IMR-90 (cell line): ENCODE measurements at regions not wholly inside any gene's neighbourhood (a gene's known extent, or its start where the extent isn't known, plus 50 kb on each side); places are given as distances from the start of the nearest gene placed in this dataset.

ENCODE experiments used
- BHLHE40 ChIP-seq: fragments of 150-350 bp; IDR thresholded peaks from 2 replicates; pipeline ENCODE4 v1.6.1; 2016; ENCODE audit warnings: mild to moderate bottlenecking, low read depth, low read length
- CEBPB ChIP-seq: IDR thresholded peaks from 2 replicates; pipeline ENCODE4 v1.6.1; 2012; ENCODE audit warnings: low read depth, low read length, improper control_type of control experiment
- CHD1 ChIP-seq: IDR thresholded peaks from 2 replicates; pipeline ENCODE4 v1.6.1; 2012; ENCODE audit warnings: low read depth, low read length, improper control_type of control experiment
- CTCF ChIP-seq: conservative IDR thresholded peaks from 2 replicates; pipeline ENCODE4 v1.5.1; 2012; ENCODE audit warnings: mild to moderate bottlenecking, low read depth, low read length, improper control_type of control experiment
- ELK1 ChIP-seq: fragments of 150-350 bp; IDR thresholded peaks from 2 replicates; pipeline ENCODE4 v1.6.1; 2016; ENCODE audit warnings: low read depth, mild to moderate bottlenecking, low read length, moderate library complexity, borderline replicate concordance
- FOS ChIP-seq: fragments of 150-350 bp; IDR thresholded peaks from 2 replicates; pipeline ENCODE4 v1.6.1; 2016; ENCODE audit warnings: low read depth, low read length
- MAZ ChIP-seq: IDR thresholded peaks from 2 replicates; pipeline ENCODE4 v1.6.1; 2012; ENCODE audit warnings: low read depth, mild to moderate bottlenecking, low read length, improper control_type of control experiment, moderate library complexity, borderline replicate concordance
- MXI1 ChIP-seq: IDR thresholded peaks from 2 replicates; pipeline ENCODE4 v1.6.1; 2012; ENCODE audit warnings: low read depth, mild to moderate bottlenecking, low read length, moderate library complexity, borderline replicate concordance
- NFE2L2 ChIP-seq: fragments of 150-350 bp; IDR thresholded peaks from 2 replicates; pipeline ENCODE4 v1.6.1; 2016; ENCODE audit warnings: low read depth, mild to moderate bottlenecking, low read length
- POLR2A ChIP-seq: IDR thresholded peaks from 2 replicates; pipeline ENCODE4 v1.6.1; 2012; ENCODE audit warnings: mild to moderate bottlenecking, low read depth, low read length
- RCOR1 ChIP-seq: IDR thresholded peaks from 2 replicates; pipeline ENCODE4 v1.6.1; 2012; ENCODE audit warnings: mild to moderate bottlenecking, low read length, improper control_type of control experiment; ENCODE audit not compliant: insufficient replicate concordance
- SMC3 ChIP-seq: fragments of 150-350 bp; IDR thresholded peaks from 2 replicates; pipeline ENCODE4 v1.6.1; 2016; ENCODE audit warnings: low read depth, mild to moderate bottlenecking, antibody characterized with exemption, low read length, moderate library complexity
- USF2 ChIP-seq: fragments of 150-350 bp; IDR thresholded peaks from 2 replicates; pipeline ENCODE4 v1.6.1; 2017; ENCODE audit warnings: mild to moderate bottlenecking, antibody characterized with exemption, low read length, low read depth

GRCh38 chr15:62495670-62496614 is 330.9 kb upstream of the C2CD4B start:
- TF ChIP-seq CTCF (no peak), POLR2A (no peak), MXI1 (no peak), USF2 (no peak), NFE2L2 (no peak), ELK1 (no peak), CHD1 (no peak), SMC3 (no peak), FOS (no peak; the same call in 1 of the 2 replicates), BHLHE40 (no peak), RCOR1 (no peak), CEBPB (no peak), MAZ (no peak)
